HG03565 (cell line): ENCODE measurements at regions not wholly inside any gene's neighbourhood (a gene's known extent, or its start where the extent isn't known, plus 50 kb on each side); places are given as distances from the start of the nearest gene placed in this dataset.
"Not testable (repeated sequence)": the region's sequence is repeated elsewhere in the genome, so short reads cannot be mapped to it uniquely, and the experiment has no call there.

Source experiments
- ATAC-seq: cut with Tn5 transposase; IDR thresholded peaks from one replicate; pipeline ENCODE4 v1.9.1; 2021; ENCODE audit warnings: mild to moderate bottlenecking, moderate library complexity; ENCODE audit not compliant: unreplicated experiment

- no peak for ATAC-seq
Observed at GRCh38 chr9:7481570-7481969, 318.0 kb downstream of the DMAC1 start.

- ATAC-seq: no peak
Observed at GRCh38 chr9:7479300-7479699, 320.3 kb downstream of the DMAC1 start.

GRCh38 chr9:7478646-7479045, 320.9 kb downstream of the DMAC1 start:
- no peak for ATAC-seq

GRCh38 chr9:7467186-7467585, 332.4 kb downstream of the DMAC1 start:
- no peak for ATAC-seq

- no peak for ATAC-seq
Observed at GRCh38 chr9:7461791-7462190, 337.8 kb downstream of the DMAC1 start.

- ATAC-seq: no peak
Observed at GRCh38 chr9:7456793-7457530, 342.6 kb downstream of the DMAC1 start.

GRCh38 chr9:7456377-7456776, 343.2 kb downstream of the DMAC1 start:
- no peak for ATAC-seq

- ATAC-seq: no peak
Observed at GRCh38 chr9:7454624-7455023, 345.0 kb downstream of the DMAC1 start.

- ATAC-seq: no peak
Observed at GRCh38 chr9:7452378-7452777, 347.2 kb downstream of the DMAC1 start.

- ATAC-seq: no peak
Observed at GRCh38 chr9:7451062-7451461, 348.5 kb downstream of the DMAC1 start.

- ATAC-seq: no peak
Observed at GRCh38 chr9:7443541-7443940, 356.0 kb downstream of the DMAC1 start.

GRCh38 chr9:7439355-7439995, 360.1 kb downstream of the DMAC1 start:
- no peak for ATAC-seq

- ATAC-seq: no peak
Observed at GRCh38 chr9:7436754-7437153, 362.8 kb downstream of the DMAC1 start.

- no peak for ATAC-seq
Observed at GRCh38 chr9:7433508-7434292, 365.9 kb downstream of the DMAC1 start.

GRCh38 chr9:7432989-7433388, 366.6 kb downstream of the DMAC1 start:
- ATAC-seq: no peak

GRCh38 chr9:7417397-7417796, 382.2 kb downstream of the DMAC1 start:
- not testable (repeated sequence) for ATAC-seq

- ATAC-seq: no peak
Observed at GRCh38 chr9:7415836-7416235, 383.7 kb downstream of the DMAC1 start.

- no peak for ATAC-seq
Observed at GRCh38 chr9:7408845-7409244, 390.7 kb downstream of the DMAC1 start.

- no peak for ATAC-seq
Observed at GRCh38 chr9:7407246-7407645, 392.3 kb downstream of the DMAC1 start.

GRCh38 chr9:7405924-7406604, 393.5 kb downstream of the DMAC1 start:
- ATAC-seq: peak; percentile 91

- ATAC-seq: no peak
Observed at GRCh38 chr9:7403839-7404487, 395.6 kb downstream of the DMAC1 start.
